ENCODE measurements at regions not wholly inside any gene's neighbourhood (a gene's known extent, or its start where the extent isn't known, plus 50 kb on each side); places are given as distances from the start of the nearest gene placed in this dataset.

DNA sequence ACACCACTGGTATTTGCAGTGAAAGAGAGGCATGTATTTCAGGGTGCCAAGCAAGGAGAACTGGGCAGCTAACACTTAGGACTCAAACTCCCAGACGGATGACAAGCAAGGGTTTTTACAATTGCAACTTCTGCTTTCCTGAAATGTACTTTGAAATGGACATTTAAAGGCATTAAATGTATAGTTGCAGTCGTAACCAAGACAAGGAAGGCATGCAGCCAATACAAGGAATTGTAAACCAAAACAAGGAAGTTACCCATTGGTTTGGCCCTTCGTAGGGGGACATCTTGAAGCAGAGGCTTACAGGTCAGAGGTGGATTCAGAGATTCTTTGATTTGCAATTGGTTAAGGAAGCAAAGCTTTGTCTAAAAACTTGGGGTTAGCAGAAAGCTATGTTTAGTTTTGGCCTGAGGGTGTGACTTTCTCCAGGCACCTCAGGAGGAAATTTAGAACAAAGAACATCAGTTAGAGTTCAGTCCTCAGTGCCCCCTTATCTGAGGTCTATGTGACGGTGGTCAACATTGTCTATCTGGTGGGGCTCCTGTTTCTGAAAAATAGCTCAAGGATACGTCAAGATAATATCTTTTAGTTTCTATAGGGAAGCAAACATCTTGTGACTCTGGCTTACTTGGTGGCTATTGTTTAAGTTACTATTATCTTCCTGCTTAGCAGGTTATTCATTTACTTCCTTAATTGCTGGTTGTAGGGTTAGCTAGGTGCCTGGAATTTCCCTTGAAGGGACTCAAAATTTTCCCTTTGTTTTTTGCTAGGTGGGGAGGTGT lies 266.0 kb downstream of the CD83 start:
- WGBS, 3 donors, result 83 to 93% (median 91%) methylated on average over 5 of the region's 5 CpGs
- Histone ChIP-seq H3K4me3 (no peak overlapping the region), H3K9me3 (no peaks in the 10 kb centered on the region), H3K27ac (no peak overlapping the region), H3K27me3 (no peaks in the 10 kb centered on the region), H3K36me3 (no peaks in the 10 kb centered on the region), H3K4me1 (ENCODE audit: insufficient read depth) (no peaks in the 10 kb centered on the region)
- TF ChIP-seq, protein P1, sequence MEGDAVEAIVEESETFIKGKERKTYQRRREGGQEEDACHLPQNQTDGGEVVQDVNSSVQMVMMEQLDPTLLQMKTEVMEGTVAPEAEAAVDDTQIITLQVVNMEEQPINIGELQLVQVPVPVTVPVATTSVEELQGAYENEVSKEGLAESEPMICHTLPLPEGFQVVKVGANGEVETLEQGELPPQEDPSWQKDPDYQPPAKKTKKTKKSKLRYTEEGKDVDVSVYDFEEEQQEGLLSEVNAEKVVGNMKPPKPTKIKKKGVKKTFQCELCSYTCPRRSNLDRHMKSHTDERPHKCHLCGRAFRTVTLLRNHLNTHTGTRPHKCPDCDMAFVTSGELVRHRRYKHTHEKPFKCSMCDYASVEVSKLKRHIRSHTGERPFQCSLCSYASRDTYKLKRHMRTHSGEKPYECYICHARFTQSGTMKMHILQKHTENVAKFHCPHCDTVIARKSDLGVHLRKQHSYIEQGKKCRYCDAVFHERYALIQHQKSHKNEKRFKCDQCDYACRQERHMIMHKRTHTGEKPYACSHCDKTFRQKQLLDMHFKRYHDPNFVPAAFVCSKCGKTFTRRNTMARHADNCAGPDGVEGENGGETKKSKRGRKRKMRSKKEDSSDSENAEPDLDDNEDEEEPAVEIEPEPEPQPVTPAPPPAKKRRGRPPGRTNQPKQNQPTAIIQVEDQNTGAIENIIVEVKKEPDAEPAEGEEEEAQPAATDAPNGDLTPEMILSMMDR (IDR thresholded peaks at IDR 0.05), result no peak
- TF ChIP-seq POLR2A (IDR thresholded peaks at IDR 0.05) (no peak), EP300 (IDR thresholded peaks at IDR 0.05) (no peak)
- no peak for DNase-seq
- intact Hi-C loops (cut with DNase I), result no loop called here

DNA sequence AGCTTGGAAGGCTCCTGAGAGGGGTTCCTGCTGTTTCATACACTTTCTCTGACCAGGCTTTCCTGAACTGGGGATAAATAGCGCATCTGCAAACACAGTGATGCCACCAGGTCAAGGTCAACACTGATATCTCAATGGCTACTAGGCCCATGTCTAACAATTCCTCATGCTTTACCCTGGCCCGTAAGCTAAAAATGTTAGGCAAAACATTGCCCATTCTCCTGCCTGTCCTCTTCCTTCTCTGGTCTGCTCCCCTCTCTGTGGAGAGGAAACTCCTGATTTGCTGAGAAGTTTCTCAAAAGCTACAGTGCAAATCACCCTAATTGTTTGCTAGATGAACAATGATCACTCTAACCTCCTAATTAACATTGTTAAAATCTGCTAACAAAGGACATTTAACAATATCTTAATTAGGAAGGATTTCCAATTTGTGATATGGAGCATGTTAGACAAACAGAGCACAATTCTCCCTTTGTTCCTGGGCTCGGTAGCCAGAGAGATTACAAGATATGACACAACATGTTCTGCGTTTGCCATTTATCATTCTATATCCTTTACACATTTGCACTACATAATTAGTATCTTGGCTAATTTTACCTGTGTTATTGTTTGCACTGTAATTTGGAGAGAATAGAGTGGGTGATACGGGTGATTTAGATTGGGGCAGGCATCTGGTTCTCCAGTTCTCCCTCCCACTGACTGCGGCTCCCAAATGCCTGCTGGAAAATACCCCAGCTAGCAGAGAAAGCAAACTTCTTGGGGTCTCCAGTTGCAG lies 266.8 kb downstream of the CD83 start:
- Histone ChIP-seq H3K27me3 (no peaks in the 10 kb centered on the region), H3K4me1 (ENCODE audit: insufficient read depth) (no peaks in the 10 kb centered on the region), H3K4me3 (no peak overlapping the region), H3K27ac (no peak overlapping the region), H3K36me3 (no peaks in the 10 kb centered on the region), H3K9me3 (no peaks in the 10 kb centered on the region)
- intact Hi-C loops (cut with DNase I), result no loop called here
- TF ChIP-seq EP300 (IDR thresholded peaks at IDR 0.05), result no peak
- no peak for TF ChIP-seq POLR2A (IDR thresholded peaks at IDR 0.05)
- TF ChIP-seq, protein P1 (IDR thresholded peaks at IDR 0.05), result no peak
- 88 to 90% (median 88%) methylated on average over 6 of the region's 6 CpGs for WGBS, 3 donors
- DNase-seq, result no peak

DNA sequence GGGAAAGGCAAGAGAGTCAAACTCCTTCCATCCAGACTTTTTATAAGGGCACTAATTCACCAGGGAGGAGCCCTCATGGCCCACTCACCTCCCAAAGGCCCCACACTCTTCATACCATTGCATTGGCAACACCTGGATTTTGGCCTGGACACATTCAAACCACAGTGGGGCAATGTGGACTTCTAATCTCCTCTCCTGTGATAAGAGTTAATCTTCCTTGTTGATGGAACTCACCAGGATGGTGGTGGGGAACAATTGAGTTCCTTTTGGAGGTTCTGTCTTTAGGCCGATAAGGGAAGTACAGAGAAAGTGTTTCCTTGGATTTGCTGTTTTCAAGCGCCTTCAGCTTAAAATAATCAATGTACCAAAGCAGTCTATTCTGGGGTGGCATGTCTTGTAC lies 268.7 kb downstream of the CD83 start:
- no peaks in the 10 kb centered on the region for H3K9me3 ChIP-seq
- H3K27ac ChIP-seq, result no peak overlapping the region
- H3K4me3 ChIP-seq, result no peak overlapping the region
- TF ChIP-seq POLR2A (IDR thresholded peaks at IDR 0.05), result no peak
- TF ChIP-seq, protein P1 (IDR thresholded peaks at IDR 0.05), result no peak
- no peak for TF ChIP-seq EP300 (IDR thresholded peaks at IDR 0.05)
- H3K4me1 ChIP-seq (ENCODE audit: insufficient read depth), result no peaks in the 10 kb centered on the region
- 97 to 98% (median 98%) methylated on average over 2 of the region's 2 CpGs for WGBS, 3 donors
- H3K27me3 ChIP-seq, result no peaks in the 10 kb centered on the region
- intact Hi-C loops (cut with DNase I), result no loop called here
- no peaks in the 10 kb centered on the region for H3K36me3 ChIP-seq
- no peak for DNase-seq

DNA sequence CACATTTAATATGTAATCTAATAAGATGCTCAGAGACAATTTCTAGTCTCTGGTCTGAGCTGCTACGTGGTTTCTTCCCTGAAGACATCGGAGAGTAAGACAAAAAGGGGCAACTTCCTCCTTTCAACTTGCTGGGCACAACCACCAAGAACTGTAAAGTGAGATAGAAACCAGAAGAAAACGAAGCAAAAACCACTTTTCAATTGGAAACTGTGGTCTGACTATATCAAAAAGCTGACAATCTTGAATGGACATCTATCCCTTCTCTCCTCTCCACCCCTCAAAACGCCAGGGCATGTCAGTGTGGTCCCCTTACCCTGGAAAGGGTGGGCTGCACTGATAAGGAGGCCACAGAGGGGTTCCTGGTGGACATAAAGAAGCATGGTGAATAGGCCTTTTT lies 269.1 kb downstream of the CD83 start:
- no peak for TF ChIP-seq EP300 (IDR thresholded peaks at IDR 0.05)
- no peak for TF ChIP-seq POLR2A (IDR thresholded peaks at IDR 0.05)
- TF ChIP-seq, protein P1 (IDR thresholded peaks at IDR 0.05), result no peak
- no peaks in the 10 kb centered on the region for H3K27me3 ChIP-seq
- H3K36me3 ChIP-seq, result no peaks in the 10 kb centered on the region
- intact Hi-C loops (cut with DNase I), result no loop called here
- no peaks in the 10 kb centered on the region for H3K9me3 ChIP-seq
- H3K27ac ChIP-seq, result no peak overlapping the region
- no peaks in the 10 kb centered on the region for H3K4me1 ChIP-seq (ENCODE audit: insufficient read depth)
- WGBS, 3 donors, result 86 to 93% (median 92%) methylated on average over 4 of the region's 4 CpGs
- DNase-seq, result no peak
- no peak overlapping the region for H3K4me3 ChIP-seq
